ENCODE measurements at regions not wholly inside any gene's neighbourhood (a gene's known extent, or its start where the extent isn't known, plus 50 kb on each side); places are given as distances from the start of the nearest gene placed in this dataset.

DNA sequence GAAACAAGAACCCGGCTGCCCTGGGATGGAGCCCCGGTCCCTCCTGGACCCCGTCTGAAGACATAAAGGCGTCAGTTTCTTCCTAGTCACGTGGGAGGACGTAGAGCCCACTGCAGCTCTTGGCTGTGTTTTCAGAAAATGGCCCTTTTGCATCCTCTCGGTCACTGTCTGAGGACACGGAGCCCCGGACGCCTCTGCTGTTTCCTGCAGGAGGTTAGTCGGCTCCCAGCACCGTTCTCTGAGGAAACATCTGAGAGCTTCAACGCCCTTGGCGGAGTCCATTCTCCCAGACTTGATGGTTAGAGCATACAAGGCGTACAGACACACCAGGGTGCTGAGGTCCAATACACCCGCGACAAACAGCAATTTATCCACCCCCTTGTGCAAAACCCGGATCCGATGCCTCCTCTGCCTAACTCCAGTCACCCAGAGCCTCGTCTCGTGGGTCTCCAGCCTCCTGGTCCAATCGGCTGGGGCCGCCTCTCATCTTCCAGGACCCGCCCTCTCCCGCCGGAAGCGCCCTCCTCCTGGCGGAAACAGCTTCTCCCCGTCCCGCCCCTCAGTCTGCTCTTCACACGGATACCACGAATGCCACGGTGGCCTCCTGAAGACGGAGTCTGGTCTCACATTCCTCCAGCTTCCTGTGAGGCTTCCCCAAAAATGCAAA, 119.4 kb downstream of the TMEM18 start:
- H3K23me2 ChIP-seq (ENCODE audit: low read depth, low read length) = no peaks in the 10 kb centered on the region
- no peak overlapping the region for H3K9ac ChIP-seq (replicated peaks in 1 of 4; ENCODE audit: extremely low read depth in 1 of 4, low read depth in 3 of 4, low read length in 3 of 4)
- H2BK12ac ChIP-seq (ENCODE audit: low read depth, low read length) = no peak overlapping the region
- H3K23ac ChIP-seq (ENCODE audit: insufficient read length) = no peak overlapping the region
- H2AK5ac ChIP-seq (ENCODE audit: low read depth, low read length) = no peak overlapping the region
- H3K9me3 ChIP-seq (ENCODE audit: insufficient read depth in 2 of 2, low read depth in 1 of 2, low read length in 1 of 2) = no peaks in the 10 kb centered on the region
- H3K27me3 ChIP-seq (replicated peaks in 1 of 4; ENCODE audit: control insufficient read depth in 3 of 4, extremely low read depth in 1 of 4, insufficient read depth in 3 of 4, low read length in 3 of 4) = no peaks in the 10 kb centered on the region; a peak in 2 of 7 replicates
- H3K4me3 ChIP-seq (ENCODE audit: extremely low read depth in 1 of 4, insufficient read depth in 2 of 4, low read depth in 3 of 4, low read length in 4 of 4) = no peak overlapping the region
- no peak overlapping the region for H3K27ac ChIP-seq (ENCODE audit: low read depth, low read length)
- no peak for DNase-seq (ENCODE audit: low read depth in 1 of 2, low spot score in 2 of 2)
- no peak overlapping the region for H3K56ac ChIP-seq (replicated peaks; ENCODE audit: insufficient read length, low read depth, low read length)
- H3K79me1 ChIP-seq (ENCODE audit: low read depth, low read length) = no peaks in the 10 kb centered on the region
- H2BK120ac ChIP-seq (replicated peaks; ENCODE audit: low read depth, low read length) = no peak overlapping the region
- WGBS, 2 experiments (ENCODE audit: extremely low coverage in 1 of 2, insufficient coverage in 1 of 2, insufficient read length in 1 of 2, insufficient replicate concordance in 2 of 2, low coverage in 1 of 2, low lambda C conversion rate in 2 of 2, missing lambda C conversion rate in 1 of 2) = 94% methylated on average over 32 of the region's 34 CpGs; no CpG with 5 or more reads in 1 of the 2 experiments
- H3K79me2 ChIP-seq (ENCODE audit: control insufficient read depth in 1 of 2, insufficient read depth in 2 of 2, low read length in 2 of 2) = no peaks in the 10 kb centered on the region
- ChIA-PET POLR2A (ENCODE audit: partially characterized antibody) (no interaction called here), CTCF (ENCODE audit: partially characterized antibody) (interaction anchor here (0.7 kb wide), 1 partner anchor 24 kb away, joined by 3 read pairs; no protein-coding TSS in a partner anchor)
- no peak overlapping the region for H4K8ac ChIP-seq (ENCODE audit: extremely low read depth, insufficient read depth, low read length)
- H2BK15ac ChIP-seq (ENCODE audit: low read length) = no peak overlapping the region
- H3K4me1 ChIP-seq (replicated peaks in 1 of 4; ENCODE audit: control insufficient read depth in 3 of 4, insufficient read depth in 4 of 4, low read length in 3 of 4) = no peaks in the 10 kb centered on the region; a peak in 1 of 7 replicates
- no peak overlapping the region for H3K14ac ChIP-seq (ENCODE audit: insufficient read length)
- no peak overlapping the region for H2AFZ ChIP-seq (ENCODE audit: low read length)
- no peak overlapping the region for H3K4ac ChIP-seq (replicated peaks; ENCODE audit: insufficient read length, low read depth, low read length)
- no peak for FAIRE-seq
- H4K91ac ChIP-seq (replicated peaks; ENCODE audit: insufficient read length, low read length) = no peak overlapping the region
- no peak overlapping the region for H2BK5ac ChIP-seq (ENCODE audit: low read depth, low read length)
- no peak overlapping the region for H2BK20ac ChIP-seq (ENCODE audit: low read length)
- no peak overlapping the region for H4K5ac ChIP-seq (ENCODE audit: insufficient read length, low read depth, low read length)
- no peaks in the 10 kb centered on the region for H3K36me3 ChIP-seq (ENCODE audit: control insufficient read depth in 2 of 4, insufficient read depth in 4 of 4, low read length in 3 of 4)
- TF ChIP-seq, protein P1, sequence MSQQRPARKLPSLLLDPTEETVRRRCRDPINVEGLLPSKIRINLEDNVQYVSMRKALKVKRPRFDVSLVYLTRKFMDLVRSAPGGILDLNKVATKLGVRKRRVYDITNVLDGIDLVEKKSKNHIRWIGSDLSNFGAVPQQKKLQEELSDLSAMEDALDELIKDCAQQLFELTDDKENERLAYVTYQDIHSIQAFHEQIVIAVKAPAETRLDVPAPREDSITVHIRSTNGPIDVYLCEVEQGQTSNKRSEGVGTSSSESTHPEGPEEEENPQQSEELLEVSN (IDR thresholded peaks at IDR 0.05) = 0 out of 2 replicates have a peak, but pooled peaks have one; percentile 23
- no peak for TF ChIP-seq RFX5 (IDR thresholded peaks at IDR 0.05; ENCODE audit: borderline replicate concordance, low read depth, low read length)
- no peak for TF ChIP-seq SAP30 (IDR thresholded peaks at IDR 0.05; ENCODE audit: insufficient read depth, insufficient replicate concordance, low read length)
- H3K18ac ChIP-seq (ENCODE audit: extremely low read depth, low read length) = no peak overlapping the region
- no peaks in the 10 kb centered on the region for H4K20me1 ChIP-seq (replicated peaks in 1 of 2; ENCODE audit: control insufficient read depth in 1 of 2, insufficient read depth in 2 of 2, low read length in 2 of 2)
- no peak overlapping the region for H3K4me2 ChIP-seq (ENCODE audit: insufficient read depth in 1 of 2, low read depth in 2 of 2, low read length in 2 of 2)
